Mesenchymal stem cell (in vitro differentiated cells and primary cell): ENCODE measurements at regions not wholly inside any gene's neighbourhood (a gene's known extent, or its start where the extent isn't known, plus 50 kb on each side); places are given as distances from the start of the nearest gene placed in this dataset.
A peak's percentile ranks its signal among the peaks of the same experiment; 100 is the strongest.
"Not testable (repeated sequence)": the region's sequence is repeated elsewhere in the genome, so short reads cannot be mapped to it uniquely, and the experiment has no call there.

Experiments used
- DNase-seq: peaks from one replicate; pipeline ENCODE4 v3.0.0-alpha.2; 2013
- H2AFZ ChIP-seq: one replicate; pipeline ENCODE4 v1.6.1; 2013; ENCODE audit warnings: low read depth, mild to moderate bottlenecking, control low read depth, inconsistent platforms, low read length, moderate library complexity
- H2AK5ac ChIP-seq: 2 replicates; pipeline ENCODE4 v1.6.1; 2013; ENCODE audit warnings: low read length, moderate library complexity, mild to moderate bottlenecking, inconsistent platforms; ENCODE audit not compliant: severe bottlenecking
- H2BK120ac ChIP-seq: one replicate; pipeline ENCODE4 v1.6.1; 2013; ENCODE audit warnings: low read depth, mild to moderate bottlenecking, inconsistent platforms, low read length, moderate library complexity
- H2BK12ac ChIP-seq, 2 experiments: one replicate each; pipeline ENCODE4 v1.6.1; 2013; ENCODE audit warnings: inconsistent platforms in 2 of 2, low read length in 2 of 2, mild to moderate bottlenecking in 2 of 2, moderate library complexity in 2 of 2, control low read depth in 1 of 2
- H2BK15ac ChIP-seq: one replicate; pipeline ENCODE4 v1.6.1; 2013; ENCODE audit warnings: mild to moderate bottlenecking, low read depth, inconsistent platforms; ENCODE audit not compliant: poor library complexity, severe bottlenecking
- H2BK5ac ChIP-seq: 2 replicates; pipeline ENCODE4 v1.6.1; 2013; ENCODE audit warnings: low read depth, mild to moderate bottlenecking, low read length, control low read depth, inconsistent platforms; ENCODE audit not compliant: poor library complexity, severe bottlenecking
- H3K14ac ChIP-seq, 2 experiments: one replicate each; pipeline ENCODE4 v1.6.1; 2013; ENCODE audit warnings: inconsistent platforms in 2 of 2, low read length in 2 of 2, control low read depth in 1 of 2, mild to moderate bottlenecking in 1 of 2, moderate library complexity in 1 of 2
- H3K18ac ChIP-seq, 2 experiments: one replicate each; pipeline ENCODE4 v1.6.1; 2013; ENCODE audit warnings: inconsistent platforms in 2 of 2, low read length in 2 of 2, control low read depth in 1 of 2, low read depth in 1 of 2, mild to moderate bottlenecking in 1 of 2
- H3K23ac ChIP-seq, 2 experiments: one replicate each; pipeline ENCODE4 v1.6.1; 2013; ENCODE audit warnings: inconsistent platforms in 2 of 2, low read length in 2 of 2, mild to moderate bottlenecking in 2 of 2, moderate library complexity in 2 of 2, control low read depth in 1 of 2
- H3K27ac ChIP-seq: 2 replicates; pipeline ENCODE4 v1.5.1; 2013; ENCODE audit warnings: mild to moderate bottlenecking, moderate library complexity, low read length, control low read depth, inconsistent platforms; ENCODE audit not compliant: poor library complexity, severe bottlenecking
- H3K27me3 ChIP-seq, 2 experiments: 2 replicates each; pipeline versions ENCODE4 v1.6.1 to v1.7.0; 2013; ENCODE audit warnings: low read length in 2 of 2, mild to moderate bottlenecking in 2 of 2, moderate library complexity in 2 of 2, control low read depth in 1 of 2, inconsistent platforms in 1 of 2; ENCODE audit not compliant: control insufficient read depth in 1 of 2, insufficient read depth in 1 of 2
- H3K36me3 ChIP-seq, 2 experiments: 2 replicates each; pipeline versions ENCODE4 v1.6.1 to v1.7.0; 2013; ENCODE audit warnings: low read length in 2 of 2, control low read depth in 1 of 2, inconsistent platforms in 1 of 2, low read depth in 1 of 2, mild to moderate bottlenecking in 1 of 2; ENCODE audit not compliant: insufficient read depth in 2 of 2, control insufficient read depth in 1 of 2
- H3K4ac ChIP-seq, 2 experiments: one replicate each; pipeline ENCODE4 v1.6.1; 2013; ENCODE audit warnings: inconsistent platforms in 2 of 2, low read length in 2 of 2, mild to moderate bottlenecking in 2 of 2, moderate library complexity in 2 of 2, control low read depth in 1 of 2, low read depth in 1 of 2
- H3K4me1 ChIP-seq: 2 replicates; pipeline ENCODE4 v1.6.1; 2013; ENCODE audit warnings: low read depth, low read length, control low read depth; ENCODE audit not compliant: control insufficient read depth, insufficient read depth
- H3K4me2 ChIP-seq: 2 replicates; pipeline ENCODE4 v1.6.1; 2013; ENCODE audit warnings: low read length, mild to moderate bottlenecking, inconsistent platforms; ENCODE audit not compliant: poor library complexity, severe bottlenecking
- H3K4me3 ChIP-seq, 2 experiments: 2 replicates each; pipeline versions ENCODE4 v1.5.1 to v1.7.0; 2013; ENCODE audit warnings: low read length in 2 of 2, mild to moderate bottlenecking in 2 of 2, control low read depth in 1 of 2, low read depth in 1 of 2; ENCODE audit not compliant: insufficient read depth in 1 of 2
- H3K79me1 ChIP-seq: replicated peaks from 2 replicates; pipeline ENCODE4 v1.6.1; 2013; ENCODE audit warnings: mild to moderate bottlenecking, control low read depth, low read length, inconsistent platforms; ENCODE audit not compliant: poor library complexity, severe bottlenecking
- H3K9ac ChIP-seq: 2 replicates; pipeline ENCODE4 v1.7.0; 2013; ENCODE audit warnings: mild to moderate bottlenecking, low read length, moderate library complexity
- H3K9me3 ChIP-seq: 2 replicates; pipeline ENCODE4 v1.7.0; 2013; ENCODE audit warnings: mild to moderate bottlenecking, low read length; ENCODE audit not compliant: control insufficient read depth
- H4K8ac ChIP-seq: one replicate; pipeline ENCODE4 v1.6.1; 2013; ENCODE audit warnings: inconsistent platforms, mild to moderate bottlenecking, low read length, moderate library complexity
- H4K91ac ChIP-seq: one replicate; pipeline ENCODE4 v1.6.1; 2013; ENCODE audit warnings: mild to moderate bottlenecking, low read length, inconsistent platforms
- WGBS: methylation state at CpG from one replicate; pipeline ENCODE4 v1.1.7; 2013; ENCODE audit warnings: mixed read lengths; 5-methylcytosine and 5-hydroxymethylcytosine counted together

DNA sequence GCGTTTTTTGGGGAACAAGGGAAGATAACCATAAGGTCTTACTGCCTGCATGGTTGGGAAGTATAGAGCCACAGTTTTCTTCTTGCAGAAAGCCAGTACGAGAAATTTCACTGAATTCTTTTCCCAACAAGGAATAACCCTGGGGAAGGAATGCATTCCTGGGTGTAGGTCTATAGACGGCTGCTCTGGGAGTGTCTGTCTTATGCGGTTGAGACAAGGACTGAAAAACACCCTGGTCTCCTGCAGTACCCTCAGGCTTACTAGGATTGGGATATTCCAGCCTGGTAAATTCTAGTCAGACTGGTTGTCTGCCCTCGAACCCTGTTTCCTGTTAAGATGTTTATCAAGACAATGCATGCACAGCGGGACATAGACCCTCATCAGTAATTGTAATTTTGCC lies 984.3 kb upstream of the NUDT12 start:
- not testable (repeated sequence) for H3K36me3 ChIP-seq, H3K79me1 ChIP-seq, H3K18ac ChIP-seq, H4K91ac ChIP-seq, DNase-seq, H3K23ac ChIP-seq, H3K4ac ChIP-seq, H3K14ac ChIP-seq, H3K9ac ChIP-seq, H2BK15ac ChIP-seq, H3K9me3 ChIP-seq, H2AK5ac ChIP-seq, H3K27ac ChIP-seq, H3K4me2 ChIP-seq, H3K4me3 ChIP-seq, H2AFZ ChIP-seq, H2BK12ac ChIP-seq, H3K4me1 ChIP-seq, H3K27me3 ChIP-seq, H4K8ac ChIP-seq, H2BK5ac ChIP-seq, H2BK120ac ChIP-seq
- WGBS: 94% methylated on average over 6 of the region's 6 CpGs

DNA sequence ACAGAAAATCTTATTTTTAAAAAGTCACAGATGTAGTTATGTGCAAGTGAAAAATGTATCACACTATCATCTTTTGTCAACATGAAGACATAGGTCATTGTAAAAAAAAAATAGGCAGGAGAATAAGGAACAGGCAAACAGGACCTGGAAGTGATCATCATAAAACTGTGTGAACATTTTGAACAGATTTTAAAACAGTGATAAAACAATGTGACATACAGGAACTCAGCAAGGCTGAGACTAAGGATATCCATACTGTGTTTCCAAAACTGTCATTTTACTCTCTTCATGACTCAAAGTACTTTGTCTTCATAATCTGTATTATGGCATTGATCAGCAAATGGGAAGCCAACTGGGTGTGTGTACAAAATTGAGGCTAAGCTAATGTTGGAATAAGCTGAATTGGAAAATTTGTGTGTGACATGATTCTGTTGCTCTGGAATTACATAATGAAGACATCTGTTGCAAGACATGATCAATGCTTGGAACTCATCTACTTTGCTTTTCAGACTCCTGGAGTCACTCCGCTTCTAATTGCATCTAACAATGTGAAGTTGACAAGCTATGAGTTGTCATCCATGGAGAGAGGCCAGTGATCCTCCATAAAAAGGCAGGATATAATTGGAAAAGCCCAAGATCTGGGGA lies 978.7 kb upstream of the NUDT12 start:
- Histone ChIP-seq H2AFZ (no peak overlapping the region), H3K27ac (no peak overlapping the region), H3K27me3 (no peaks in the 10 kb centered on the region), H2BK5ac (no peak overlapping the region), H3K14ac (no peak overlapping the region), H3K18ac (no peak overlapping the region), H3K9ac (no peak overlapping the region), H3K4me3 (no peak overlapping the region), H4K91ac (no peak overlapping the region), H2BK12ac (no peak overlapping the region), H3K79me1 (no peaks in the 10 kb centered on the region), H3K36me3 (no peaks in the 10 kb centered on the region), H2BK120ac (no peak overlapping the region), H3K4ac (no peak overlapping the region), H2BK15ac (no peak overlapping the region), H3K9me3 (no peaks in the 10 kb centered on the region), H3K4me2 (no peak overlapping the region), H3K23ac (no peak overlapping the region), H4K8ac (no peak overlapping the region), H3K4me1 (no peaks in the 10 kb centered on the region), H2AK5ac (no peak overlapping the region)
- WGBS: 100% methylated on average over 1 of the region's 1 CpG
- no peak for DNase-seq

DNA sequence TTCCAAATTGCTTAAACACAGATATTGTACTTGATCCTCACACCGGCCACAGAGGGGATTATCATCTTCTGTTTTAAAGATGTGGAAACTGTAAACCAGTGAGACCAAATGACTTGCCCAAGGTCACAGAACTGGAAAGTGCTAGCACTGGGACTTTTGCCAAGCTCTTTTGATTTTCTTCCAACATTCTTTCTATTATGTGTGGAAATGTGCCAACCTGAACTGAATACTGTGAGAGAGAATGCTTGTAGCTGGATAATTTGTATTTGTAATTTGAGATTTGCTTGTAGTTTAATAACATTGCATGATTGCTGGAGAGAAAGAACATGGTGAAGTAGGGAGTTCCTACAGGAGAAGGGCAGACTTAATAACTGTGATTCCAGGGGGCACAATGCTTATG lies 977.9 kb upstream of the NUDT12 start:
- H3K36me3 ChIP-seq: no peaks in the 10 kb centered on the region
- H2AK5ac ChIP-seq: no peak overlapping the region
- H4K8ac ChIP-seq: no peak overlapping the region
- no peaks in the 10 kb centered on the region for H3K4me1 ChIP-seq
- peak; percentile 51 for DNase-seq
- H3K14ac ChIP-seq: no peak overlapping the region
- H3K23ac ChIP-seq: no peak overlapping the region
- H2BK5ac ChIP-seq: no peak overlapping the region
- no peak overlapping the region for H3K4me3 ChIP-seq
- no peak overlapping the region for H2BK120ac ChIP-seq
- 38% methylated on average over 1 of the region's 1 CpG for WGBS
- H2AFZ ChIP-seq: no peak overlapping the region
- H3K27ac ChIP-seq: no peak overlapping the region
- H3K4me2 ChIP-seq: no peak overlapping the region
- no peak overlapping the region for H3K4ac ChIP-seq
- no peak overlapping the region for H2BK12ac ChIP-seq
- no peak overlapping the region for H3K18ac ChIP-seq
- no peaks in the 10 kb centered on the region for H3K27me3 ChIP-seq
- no peak overlapping the region for H2BK15ac ChIP-seq
- no peak overlapping the region for H3K9ac ChIP-seq
- H3K9me3 ChIP-seq: no peaks in the 10 kb centered on the region
- H4K91ac ChIP-seq: no peak overlapping the region
- H3K79me1 ChIP-seq: no peaks in the 10 kb centered on the region

DNA sequence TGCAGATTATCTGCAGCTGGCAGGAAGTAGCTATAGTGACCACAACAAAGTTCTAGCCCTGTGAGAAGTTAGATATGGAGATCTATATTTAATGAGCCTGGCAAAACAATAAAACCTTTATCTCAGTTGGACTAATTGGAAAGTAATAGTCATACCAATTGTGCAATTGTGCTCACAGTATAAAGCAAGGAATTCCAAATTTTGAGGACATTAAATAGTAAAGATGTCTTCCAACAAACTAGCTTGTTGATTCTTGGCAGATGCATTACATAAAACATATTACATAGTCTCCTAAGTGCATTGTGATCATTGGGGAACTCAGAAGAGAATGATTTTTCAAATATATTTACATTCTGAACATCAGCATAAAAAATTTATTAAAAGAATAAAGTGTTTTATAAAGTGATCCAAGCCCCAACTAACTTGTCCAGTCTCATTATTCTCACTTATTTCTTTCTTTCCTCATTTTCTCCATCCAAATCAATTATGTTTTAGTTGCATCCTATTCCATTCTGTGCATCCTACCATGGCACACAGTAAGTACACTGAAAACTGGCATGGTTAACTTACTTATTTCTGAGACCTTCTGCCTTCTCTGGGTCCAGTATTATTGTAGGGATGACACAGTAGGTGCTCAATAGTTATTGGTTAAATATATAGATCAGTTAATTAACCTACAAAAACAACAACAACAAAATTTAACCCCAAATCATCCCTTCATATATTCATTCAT lies 977.2 kb upstream of the NUDT12 start:
- H3K36me3 ChIP-seq: no peaks in the 10 kb centered on the region

More for the DNA sequence above, 977.2 kb upstream of the NUDT12 start:
- H3K23ac ChIP-seq: no peak overlapping the region
- H3K9ac ChIP-seq: no peak overlapping the region
- no peak overlapping the region for H3K18ac ChIP-seq
- no peak overlapping the region for H2AFZ ChIP-seq
- H3K14ac ChIP-seq: no peak overlapping the region
- H3K4ac ChIP-seq: no peak overlapping the region
- no peak overlapping the region for H3K27ac ChIP-seq
- H2AK5ac ChIP-seq: no peak overlapping the region
- H2BK15ac ChIP-seq: no peak overlapping the region
- H3K4me3 ChIP-seq: no peak overlapping the region
- no peak overlapping the region for H2BK12ac ChIP-seq
- no peaks in the 10 kb centered on the region for H3K4me1 ChIP-seq
- no peak overlapping the region for H4K8ac ChIP-seq
- H2BK5ac ChIP-seq: no peak overlapping the region
- no peak overlapping the region for H4K91ac ChIP-seq
- no peak overlapping the region for H3K4me2 ChIP-seq
- no peaks in the 10 kb centered on the region for H3K79me1 ChIP-seq
- no peaks in the 10 kb centered on the region for H3K9me3 ChIP-seq
- H2BK120ac ChIP-seq: no peak overlapping the region
- no peak for DNase-seq
- no peaks in the 10 kb centered on the region for H3K27me3 ChIP-seq
